ENCODE measurements at regions not wholly inside any gene's neighbourhood (a gene's known extent, or its start where the extent isn't known, plus 50 kb on each side); places are given as distances from the start of the nearest gene placed in this dataset.

DNA sequence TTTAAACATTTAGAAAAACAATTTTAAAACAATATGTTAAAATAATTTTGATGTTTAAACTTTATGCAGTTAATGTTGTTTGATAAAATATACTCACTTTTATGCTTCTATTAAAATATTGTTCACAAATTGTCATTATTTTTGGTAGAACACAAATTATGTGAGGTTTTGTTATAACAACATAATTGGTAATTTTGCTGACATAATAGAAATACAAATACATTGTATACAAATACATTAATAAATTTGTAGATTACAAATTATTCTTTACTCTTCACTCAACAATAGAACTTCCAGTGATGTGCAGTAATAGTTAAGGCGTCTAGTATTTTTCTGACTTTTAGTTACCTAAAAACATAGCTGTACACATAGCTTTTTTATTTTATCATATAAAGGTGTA, 1472.4 kb upstream of the ADGRL3 start:
- Histone ChIP-seq H3K79me2 (no peaks in the 10 kb centered on the region), H3K9me3 (ENCODE audit: low read depth) (no peaks in the 10 kb centered on the region), H3K27me3 (no peaks in the 10 kb centered on the region), H3K4me1 (ENCODE audit: insufficient read depth) (no peaks in the 10 kb centered on the region), H3K36me3 (replicated peaks; ENCODE audit: insufficient read depth, low read depth) (no peaks in the 10 kb centered on the region), H3K4me3 (no peak overlapping the region), H3K27ac (no peak overlapping the region), H2AFZ (no peak overlapping the region), H3K4me2 (no peak overlapping the region), H3K9me2 (replicated peaks; ENCODE audit: insufficient read depth) (no peaks in the 10 kb centered on the region), H4K20me1 (ENCODE audit: insufficient read depth, poor library complexity, severe bottlenecking) (no peaks in the 10 kb centered on the region)
- TF ChIP-seq EZH2phosphoT487 (IDR thresholded peaks at IDR 0.05; ENCODE audit: low read depth, severe bottlenecking, unreplicated experiment) (no peak), EZH2 (IDR thresholded peaks at IDR 0.05; ENCODE audit: borderline replicate concordance) (no peak)
- TF ChIP-seq, protein P1, sequence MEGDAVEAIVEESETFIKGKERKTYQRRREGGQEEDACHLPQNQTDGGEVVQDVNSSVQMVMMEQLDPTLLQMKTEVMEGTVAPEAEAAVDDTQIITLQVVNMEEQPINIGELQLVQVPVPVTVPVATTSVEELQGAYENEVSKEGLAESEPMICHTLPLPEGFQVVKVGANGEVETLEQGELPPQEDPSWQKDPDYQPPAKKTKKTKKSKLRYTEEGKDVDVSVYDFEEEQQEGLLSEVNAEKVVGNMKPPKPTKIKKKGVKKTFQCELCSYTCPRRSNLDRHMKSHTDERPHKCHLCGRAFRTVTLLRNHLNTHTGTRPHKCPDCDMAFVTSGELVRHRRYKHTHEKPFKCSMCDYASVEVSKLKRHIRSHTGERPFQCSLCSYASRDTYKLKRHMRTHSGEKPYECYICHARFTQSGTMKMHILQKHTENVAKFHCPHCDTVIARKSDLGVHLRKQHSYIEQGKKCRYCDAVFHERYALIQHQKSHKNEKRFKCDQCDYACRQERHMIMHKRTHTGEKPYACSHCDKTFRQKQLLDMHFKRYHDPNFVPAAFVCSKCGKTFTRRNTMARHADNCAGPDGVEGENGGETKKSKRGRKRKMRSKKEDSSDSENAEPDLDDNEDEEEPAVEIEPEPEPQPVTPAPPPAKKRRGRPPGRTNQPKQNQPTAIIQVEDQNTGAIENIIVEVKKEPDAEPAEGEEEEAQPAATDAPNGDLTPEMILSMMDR (IDR thresholded peaks at IDR 0.05; ENCODE audit: poor library complexity), result no peak
- DNase-seq (ENCODE audit: low spot score), result no peak
- 93% methylated on average over 1 of the region's 1 CpG for WGBS (ENCODE audit: low lambda C conversion rate, missing lambda C conversion rate)

DNA sequence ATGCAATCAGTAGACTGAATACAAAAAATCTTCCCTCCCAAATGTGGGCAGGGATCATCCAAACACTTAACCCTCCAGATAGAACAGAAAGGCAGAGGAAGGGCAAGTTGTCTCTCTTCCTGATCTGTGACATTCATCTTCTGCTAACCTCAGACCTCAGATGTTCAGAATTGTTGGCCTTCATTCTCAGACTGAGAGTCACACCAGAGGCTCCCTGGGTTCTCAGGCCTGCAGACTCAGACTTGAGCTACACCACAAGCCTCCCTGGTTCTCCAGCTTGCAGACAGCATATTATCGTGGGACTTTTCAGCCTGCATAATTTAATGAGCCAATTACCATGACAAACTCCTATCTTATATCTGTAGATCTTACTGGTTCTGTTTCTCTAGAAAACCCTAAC, 1471.6 kb upstream of the ADGRL3 start:
- Histone ChIP-seq H3K9me2 (replicated peaks; ENCODE audit: insufficient read depth) (no peaks in the 10 kb centered on the region), H3K27ac (no peak overlapping the region), H3K79me2 (no peaks in the 10 kb centered on the region), H4K20me1 (ENCODE audit: insufficient read depth, poor library complexity, severe bottlenecking) (no peaks in the 10 kb centered on the region), H3K4me1 (ENCODE audit: insufficient read depth) (no peaks in the 10 kb centered on the region), H3K9me3 (ENCODE audit: low read depth) (no peaks in the 10 kb centered on the region), H2AFZ (no peak overlapping the region), H3K4me2 (no peak overlapping the region), H3K27me3 (no peaks in the 10 kb centered on the region), H3K4me3 (no peak overlapping the region), H3K36me3 (replicated peaks; ENCODE audit: insufficient read depth, low read depth) (no peaks in the 10 kb centered on the region)
- no peak for TF ChIP-seq EZH2phosphoT487 (IDR thresholded peaks at IDR 0.05; ENCODE audit: low read depth, severe bottlenecking, unreplicated experiment)
- TF ChIP-seq, protein P1 (IDR thresholded peaks at IDR 0.05; ENCODE audit: poor library complexity), result no peak
- TF ChIP-seq EZH2 (IDR thresholded peaks at IDR 0.05; ENCODE audit: borderline replicate concordance), result no peak
- WGBS (ENCODE audit: low lambda C conversion rate, missing lambda C conversion rate), result 79% methylated on average over 1 of the region's 1 CpG
- no peak for DNase-seq (ENCODE audit: low spot score)

DNA sequence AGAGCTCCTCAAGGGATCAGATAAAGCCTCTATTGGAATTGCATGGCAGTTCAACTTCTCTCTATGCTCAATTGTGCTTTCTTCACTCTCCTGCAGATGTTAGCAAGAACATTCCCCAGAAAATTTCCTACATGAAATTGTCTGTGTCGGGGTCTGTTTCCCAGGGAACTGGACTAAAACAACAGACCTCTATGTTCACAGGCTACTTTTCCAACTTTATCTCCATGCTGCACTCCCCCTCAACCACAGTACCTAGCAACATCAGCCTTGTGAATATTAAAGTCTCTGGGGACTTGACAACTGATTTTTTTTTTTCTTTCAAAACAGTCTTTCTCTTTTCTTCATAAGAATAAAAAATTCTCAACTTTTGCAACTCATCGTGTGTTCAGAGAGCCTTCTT, 1470.8 kb upstream of the ADGRL3 start:
- WGBS (ENCODE audit: low lambda C conversion rate, missing lambda C conversion rate), result 88% methylated on average over 2 of the region's 2 CpGs
- Histone ChIP-seq H3K79me2 (no peaks in the 10 kb centered on the region), H3K27ac (no peak overlapping the region), H2AFZ (no peak overlapping the region), H4K20me1 (ENCODE audit: insufficient read depth, poor library complexity, severe bottlenecking) (no peaks in the 10 kb centered on the region), H3K27me3 (no peaks in the 10 kb centered on the region), H3K9me3 (ENCODE audit: low read depth) (no peaks in the 10 kb centered on the region), H3K4me3 (no peak overlapping the region), H3K4me2 (no peak overlapping the region), H3K36me3 (replicated peaks; ENCODE audit: insufficient read depth, low read depth) (no peaks in the 10 kb centered on the region), H3K9me2 (replicated peaks; ENCODE audit: insufficient read depth) (no peaks in the 10 kb centered on the region), H3K4me1 (ENCODE audit: insufficient read depth) (no peaks in the 10 kb centered on the region)
- no peak for DNase-seq (ENCODE audit: low spot score)
- TF ChIP-seq, protein P1 (IDR thresholded peaks at IDR 0.05; ENCODE audit: poor library complexity), result no peak
- TF ChIP-seq EZH2phosphoT487 (IDR thresholded peaks at IDR 0.05; ENCODE audit: low read depth, severe bottlenecking, unreplicated experiment) (no peak), EZH2 (IDR thresholded peaks at IDR 0.05; ENCODE audit: borderline replicate concordance) (no peak)

DNA sequence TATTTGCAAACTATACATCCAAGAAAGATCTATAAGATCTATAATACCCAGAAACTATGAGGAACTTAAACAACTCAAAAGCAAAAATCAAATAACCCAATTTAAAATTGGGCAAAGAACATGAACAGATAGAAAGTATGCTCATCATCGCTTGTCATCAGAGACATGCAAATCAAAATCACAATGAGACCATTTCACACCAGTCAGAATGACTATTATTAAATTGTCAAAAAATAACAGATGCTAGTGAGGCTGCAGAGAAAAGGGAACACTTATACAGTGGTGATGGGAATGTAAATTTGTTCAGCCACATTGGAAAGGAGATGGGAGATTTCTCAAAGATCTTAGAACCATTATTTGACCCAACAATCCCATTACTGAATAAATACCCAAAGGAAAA, 1451.7 kb upstream of the ADGRL3 start:
- DNase-seq (ENCODE audit: low spot score), result no peak
- no peaks in the 10 kb centered on the region for H4K20me1 ChIP-seq (ENCODE audit: insufficient read depth, poor library complexity, severe bottlenecking)
- no peaks in the 10 kb centered on the region for H3K79me2 ChIP-seq
- no peak overlapping the region for H3K4me3 ChIP-seq
- no peaks in the 10 kb centered on the region for H3K9me2 ChIP-seq (replicated peaks; ENCODE audit: insufficient read depth)
- no peaks in the 10 kb centered on the region for H3K36me3 ChIP-seq (replicated peaks; ENCODE audit: insufficient read depth, low read depth)
- 98% methylated on average over 1 of the region's 1 CpG for WGBS (ENCODE audit: low lambda C conversion rate, missing lambda C conversion rate)
- H3K27me3 ChIP-seq, result no peaks in the 10 kb centered on the region
- no peaks in the 10 kb centered on the region for H3K9me3 ChIP-seq (ENCODE audit: low read depth)
- no peaks in the 10 kb centered on the region for H3K4me1 ChIP-seq (ENCODE audit: insufficient read depth)
- TF ChIP-seq, protein P1 (IDR thresholded peaks at IDR 0.05; ENCODE audit: poor library complexity), result no peak
- TF ChIP-seq EZH2phosphoT487 (IDR thresholded peaks at IDR 0.05; ENCODE audit: low read depth, severe bottlenecking, unreplicated experiment) (no peak), EZH2 (IDR thresholded peaks at IDR 0.05; ENCODE audit: borderline replicate concordance) (no peak)
- no peak overlapping the region for H2AFZ ChIP-seq
- no peak overlapping the region for H3K27ac ChIP-seq
- H3K4me2 ChIP-seq, result no peak overlapping the region

All from hepatocyte (in vitro differentiated cells).